SK-MEL-5 (cell line): ENCODE measurements at regions not wholly inside any gene's neighbourhood (a gene's known extent, or its start where the extent isn't known, plus 50 kb on each side); places are given as distances from the start of the nearest gene placed in this dataset.
"Not testable (repeated sequence)": the region's sequence is repeated elsewhere in the genome, so short reads cannot be mapped to it uniquely, and the experiment has no call there.

Source experiments
- DNase-seq: peaks from one replicate; pipeline ENCODE4 v3.0.0-alpha.2; 2016; ENCODE audit warnings: low read depth, low spot score
- in situ Hi-C: cut with HindIII; loops from 2 replicates; pipeline ENCODE4 v1.10.0; 2016; ENCODE audit warnings: low sequenced_read_pairs, high pct_unique_total_duplicates, low pct_unique_long_range_greater_than_20kb

GRCh38 chr4:116328261-116328860 is 757.0 kb downstream of the TRAM1L1 start:
- in situ Hi-C loops = no loop called here
- DNase-seq = no peak

GRCh38 chr4:116323606-116324005 is 761.8 kb downstream of the TRAM1L1 start:
- in situ Hi-C loops = no loop called here
- no peak for DNase-seq

DNA sequence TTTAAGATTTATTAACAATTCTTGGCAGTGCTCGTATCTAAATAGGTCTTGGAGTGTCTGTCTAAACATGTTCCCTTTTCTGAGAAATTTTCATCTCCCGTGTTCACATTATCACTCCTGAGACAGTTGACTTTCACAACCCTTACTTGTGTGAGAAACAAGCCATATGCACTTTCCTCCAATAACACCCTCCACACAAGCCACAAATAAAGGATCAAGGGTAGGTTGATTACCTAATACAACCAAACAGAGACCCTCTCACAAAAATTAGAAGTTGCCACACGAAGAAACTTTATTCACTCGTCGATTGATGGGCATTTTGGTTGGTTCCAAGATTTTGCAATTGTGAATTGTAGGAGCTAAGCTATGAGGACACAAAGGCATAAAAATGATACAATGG is 763.9 kb downstream of the TRAM1L1 start:
- DNase-seq = no peak

GRCh38 chr4:116320859-116321258 is 764.5 kb downstream of the TRAM1L1 start:
- DNase-seq = no peak
- in situ Hi-C loops = no loop called here

More for the DNA sequence above, 763.9 kb downstream of the TRAM1L1 start:
- in situ Hi-C loops = no loop called here

DNA sequence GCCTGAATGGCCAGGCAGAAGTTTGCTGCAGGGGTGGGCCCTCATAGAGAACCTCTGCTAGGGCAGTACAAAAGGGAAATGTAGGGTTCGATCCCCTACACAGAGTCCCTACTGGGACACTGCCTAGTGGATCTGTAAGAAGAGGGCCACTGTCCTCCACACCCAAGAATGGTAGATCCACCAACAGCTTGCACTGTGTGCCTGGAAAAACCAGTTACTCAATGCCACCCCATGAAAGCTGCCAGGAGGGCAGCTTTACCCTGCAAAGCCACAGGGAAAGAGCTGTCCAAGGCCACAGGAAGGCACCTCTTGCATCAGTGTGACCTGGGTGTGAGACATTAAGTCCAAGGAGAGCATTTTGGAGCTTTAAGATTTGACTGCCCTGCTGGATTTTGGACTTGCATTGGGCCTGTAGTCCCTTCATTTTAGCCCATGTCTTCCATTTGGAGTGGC is 781.6 kb downstream of the TRAM1L1 start:
- DNase-seq = no peak

GRCh38 chr4:116302990-116303735 is 782.2 kb downstream of the TRAM1L1 start:
- in situ Hi-C loops = no loop called here
- no peak for DNase-seq

More for the DNA sequence above, 781.6 kb downstream of the TRAM1L1 start:
- in situ Hi-C loops = no loop called here

DNA sequence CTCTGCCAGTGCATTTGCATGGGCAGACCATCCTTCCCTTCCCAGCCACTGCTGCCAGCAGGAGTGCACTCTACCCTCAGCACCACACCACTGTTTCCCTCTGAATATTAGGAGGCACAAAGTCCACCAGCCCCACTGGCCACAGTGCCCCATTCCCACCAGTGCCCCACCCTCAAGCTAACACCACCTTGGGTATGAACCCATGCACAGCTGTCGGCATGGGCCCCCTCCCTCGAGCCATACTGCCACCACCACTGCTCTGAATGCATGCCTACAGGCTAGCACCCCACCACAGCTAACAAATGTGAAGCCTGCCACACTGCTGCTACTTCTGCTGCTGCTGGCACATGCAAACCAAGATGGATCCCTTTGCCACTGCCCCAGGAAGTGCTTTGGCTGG is 810.4 kb downstream of the TRAM1L1 start:
- in situ Hi-C loops = no loop called here
- no peak for DNase-seq

GRCh38 chr4:116272336-116272735 is 813.0 kb downstream of the TRAM1L1 start:
- in situ Hi-C loops = no loop called here
- DNase-seq = no peak

- DNase-seq, in situ Hi-C loops: not testable (repeated sequence)
Measured at GRCh38 chr4:116260931-116261330, 824.4 kb downstream of the TRAM1L1 start.

GRCh38 chr4:116244771-116245170 is 840.6 kb downstream of the TRAM1L1 start:
- no peak for DNase-seq
- in situ Hi-C loops = no loop called here

DNA sequence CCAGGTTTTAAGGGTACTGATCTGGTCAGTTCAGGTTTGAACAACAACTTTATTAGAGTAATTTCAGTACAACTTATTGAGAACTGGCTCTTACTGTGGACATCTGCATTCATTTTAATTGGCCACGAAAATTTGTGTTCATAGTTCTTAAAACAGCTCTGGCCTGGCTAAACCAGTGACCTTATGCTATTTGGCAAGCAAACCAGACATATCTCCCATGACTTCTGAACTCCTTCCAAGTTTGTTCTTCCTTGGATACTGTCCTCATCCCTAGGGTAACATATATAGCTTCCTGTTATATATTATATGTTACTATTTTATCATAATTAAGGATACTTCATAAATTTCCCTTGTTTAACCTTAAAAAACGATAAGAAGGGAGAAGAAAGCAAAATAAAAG is 841.9 kb downstream of the TRAM1L1 start:
- in situ Hi-C loops = no loop called here
- no peak for DNase-seq

DNA sequence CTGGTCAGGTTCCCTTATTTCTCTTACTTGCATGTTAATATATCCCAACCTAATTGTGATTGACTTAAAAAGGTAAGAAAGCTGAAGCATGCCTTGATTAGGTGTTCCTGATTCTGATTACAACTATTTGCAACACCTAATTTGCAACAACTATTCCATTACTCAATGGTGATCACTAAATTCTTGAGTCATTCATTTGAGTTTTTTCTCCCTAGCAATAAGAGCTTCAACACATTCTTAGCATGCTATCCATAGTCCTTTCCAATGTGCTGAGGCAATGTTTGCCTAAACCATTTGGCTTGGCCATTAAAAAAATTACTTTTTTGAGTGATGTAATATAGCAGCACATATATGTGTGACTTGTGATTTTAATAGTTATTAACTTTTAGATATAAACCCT is 851.4 kb downstream of the TRAM1L1 start:
- in situ Hi-C loops = no loop called here

GRCh38 chr4:116231999-116232398 is 853.4 kb downstream of the TRAM1L1 start:
- DNase-seq = peak; percentile 5
- in situ Hi-C loops = not testable (repeated sequence)

More for the DNA sequence above, 851.4 kb downstream of the TRAM1L1 start:
- no peak for DNase-seq

GRCh38 chr4:116229420-116229819 is 856.0 kb downstream of the TRAM1L1 start:
- in situ Hi-C loops = no loop called here
- no peak for DNase-seq

DNA sequence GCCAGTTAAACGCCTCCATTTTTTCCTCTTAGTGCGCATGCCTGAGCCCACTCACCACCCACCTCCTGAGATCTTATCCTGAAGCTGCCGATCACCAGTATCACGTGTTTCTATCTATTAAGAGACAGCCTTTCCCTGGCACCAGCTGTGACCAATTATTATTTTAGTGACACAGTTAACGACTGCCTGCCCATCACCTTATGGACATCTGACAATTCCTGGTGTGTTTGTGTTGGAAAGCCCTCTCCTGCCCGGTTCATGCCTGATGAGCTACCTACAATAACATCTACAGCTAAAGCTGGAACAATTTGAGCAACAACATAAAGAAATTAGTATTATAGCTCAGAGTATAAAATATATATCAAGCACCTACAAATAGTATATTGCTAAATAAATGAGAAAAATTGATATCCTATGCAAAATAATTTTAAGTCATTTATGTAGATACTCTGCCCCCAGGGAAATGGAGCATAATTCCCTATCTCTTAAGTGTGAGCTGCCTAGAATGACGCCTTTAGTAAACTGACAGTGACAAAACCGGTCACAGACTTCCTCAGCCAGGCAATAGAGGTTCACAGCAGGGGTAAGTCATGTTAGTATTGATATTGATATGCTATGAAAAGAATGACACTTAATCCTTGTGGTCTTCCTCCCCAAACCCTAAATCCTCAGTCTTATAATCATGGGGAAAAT is 862.2 kb downstream of the TRAM1L1 start:
- in situ Hi-C loops = no loop called here
- no peak for DNase-seq

DNA sequence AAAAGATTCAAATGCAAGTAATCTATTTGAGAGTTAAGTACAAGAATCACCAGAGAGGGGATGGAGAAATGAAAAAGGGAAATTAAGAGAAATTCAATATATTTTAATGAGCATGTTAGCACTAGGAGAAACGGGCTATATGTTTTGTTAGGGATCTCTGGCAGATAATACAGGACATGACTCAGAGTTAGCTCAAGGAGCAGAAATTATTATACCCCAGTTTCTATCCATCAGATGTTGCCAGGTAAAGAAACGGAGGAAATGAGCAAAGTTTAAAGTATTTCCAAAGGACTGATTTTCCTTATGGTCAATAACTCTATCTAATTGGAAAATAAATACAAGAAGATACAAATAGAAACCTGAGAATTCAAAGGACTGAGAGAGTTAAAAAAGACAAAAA is 867.6 kb downstream of the TRAM1L1 start:
- in situ Hi-C loops = no loop called here
- no peak for DNase-seq

GRCh38 chr4:116215622-116216021 is 869.8 kb downstream of the TRAM1L1 start:
- DNase-seq = no peak
- in situ Hi-C loops = no loop called here

DNA sequence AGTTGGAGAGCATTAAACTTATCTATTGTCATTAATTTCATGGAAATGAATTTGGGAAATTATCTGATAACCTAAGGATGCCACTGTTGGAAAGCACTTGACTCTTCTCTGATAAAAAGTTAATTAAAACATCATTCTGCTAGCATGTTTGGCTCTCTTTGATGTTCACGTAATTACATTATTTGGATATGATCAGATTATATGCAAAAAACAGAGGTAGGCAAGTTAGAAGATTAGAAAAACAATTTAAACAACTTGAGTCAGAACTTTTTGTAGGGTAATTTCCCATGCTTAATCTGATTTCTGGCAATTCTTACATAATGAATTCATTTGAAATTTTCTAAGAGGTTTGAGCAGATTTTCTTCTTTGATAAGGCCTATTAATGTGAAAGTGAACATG is 882.9 kb downstream of the TRAM1L1 start:
- in situ Hi-C loops = no loop called here
- DNase-seq = no peak
